GM18867 (cell line): ENCODE measurements at regions not wholly inside any gene's neighbourhood (a gene's known extent, or its start where the extent isn't known, plus 50 kb on each side); places are given as distances from the start of the nearest gene placed in this dataset.
"Not testable (repeated sequence)": the region's sequence is repeated elsewhere in the genome, so short reads cannot be mapped to it uniquely, and the experiment has no call there.

Source experiments
- ATAC-seq: cut with Tn5 transposase; IDR thresholded peaks from one replicate; pipeline ENCODE4 v1.9.1; 2021; ENCODE audit warnings: mild to moderate bottlenecking, moderate library complexity; ENCODE audit not compliant: unreplicated experiment

- no peak for ATAC-seq
Measured at GRCh38 chr12:13404631-13405473, 208.3 kb downstream of the EMP1 start.

DNA sequence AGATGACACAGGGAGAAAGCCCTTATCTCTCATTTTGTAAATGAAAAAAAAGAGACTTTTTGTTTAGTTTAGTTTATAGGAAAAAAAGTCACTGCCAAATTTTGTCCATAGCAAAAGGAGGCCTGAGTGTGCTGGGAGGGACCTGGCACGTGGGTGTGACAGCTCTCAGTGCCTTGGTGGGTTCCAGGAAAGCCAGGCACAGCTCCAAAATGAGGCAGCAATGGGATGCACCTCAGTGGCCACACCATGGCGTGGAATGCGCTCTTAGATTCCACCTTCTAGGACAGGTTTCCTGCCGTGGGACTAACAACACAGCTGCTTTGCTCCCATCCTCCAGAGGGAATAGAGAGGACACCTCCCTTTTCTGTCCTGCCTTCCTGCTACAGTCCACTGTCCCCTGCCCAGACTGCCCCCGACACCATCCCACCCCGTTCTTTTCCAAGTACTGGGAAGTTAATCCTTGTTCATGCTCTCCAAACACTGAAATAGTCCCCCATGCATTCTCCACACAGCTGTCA, 207.6 kb downstream of the EMP1 start:
- ATAC-seq = no peak

DNA sequence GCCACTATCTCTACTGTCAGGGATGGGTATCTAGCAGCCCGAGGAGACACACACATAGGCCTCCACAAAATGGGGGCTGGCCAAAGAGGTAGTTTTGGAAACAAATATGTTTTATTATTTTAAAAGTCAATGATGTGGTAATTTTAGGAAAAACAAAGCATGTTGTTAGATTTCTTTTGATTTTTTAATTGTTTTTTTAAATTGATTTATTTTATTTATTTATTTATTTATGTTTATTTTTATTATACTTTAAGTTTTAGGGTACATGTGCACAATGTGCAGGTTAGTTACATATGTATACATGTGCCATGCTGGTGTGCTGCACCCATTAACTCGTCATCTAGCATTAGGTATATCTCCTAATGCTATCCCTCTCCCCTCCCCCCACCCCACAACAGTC, 194.8 kb downstream of the EMP1 start:
- ATAC-seq = not testable (repeated sequence)

DNA sequence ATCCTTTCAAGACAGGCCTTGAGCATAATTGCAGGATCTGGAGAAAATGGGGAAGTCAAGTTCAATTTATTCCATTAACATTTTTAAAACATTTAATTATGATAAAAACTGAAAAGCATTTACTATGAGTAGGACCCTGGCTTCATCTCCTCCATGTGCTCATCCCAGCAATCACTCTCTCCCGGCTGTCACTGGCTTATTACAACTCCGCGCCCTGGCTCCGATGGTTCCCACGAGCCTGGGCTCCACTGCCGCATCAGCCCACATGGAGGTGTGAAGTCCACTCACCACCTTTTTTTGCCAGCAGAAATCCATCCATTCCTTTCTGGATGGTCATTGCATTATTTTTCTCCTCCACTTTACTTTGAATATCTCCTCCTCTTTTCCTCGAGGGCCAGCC, 194.4 kb downstream of the EMP1 start:
- no peak for ATAC-seq

DNA sequence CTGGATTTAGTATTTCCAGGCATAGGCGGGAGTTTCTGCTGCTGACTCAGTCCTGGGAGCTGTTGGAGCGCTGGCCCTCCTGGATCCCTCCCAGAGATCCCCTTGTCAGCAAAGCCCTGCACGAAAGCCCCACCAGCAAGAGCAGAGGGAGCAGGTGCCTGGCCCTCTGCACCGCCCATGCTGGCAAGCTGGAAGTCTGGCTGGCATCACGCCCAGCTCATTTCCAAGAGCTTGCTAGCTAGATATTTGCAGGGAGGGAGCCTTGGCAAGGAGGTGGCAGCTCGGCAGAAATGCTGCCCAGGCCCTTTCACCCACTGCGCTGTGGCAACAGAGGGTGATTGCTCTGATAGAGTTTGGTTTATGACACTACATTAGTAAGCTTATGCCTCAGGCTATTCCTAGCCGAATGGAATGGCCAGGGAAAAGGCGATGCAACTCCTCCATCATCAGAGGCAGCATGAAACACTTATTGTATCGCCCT, 193.9 kb downstream of the EMP1 start:
- ATAC-seq = no peak

DNA sequence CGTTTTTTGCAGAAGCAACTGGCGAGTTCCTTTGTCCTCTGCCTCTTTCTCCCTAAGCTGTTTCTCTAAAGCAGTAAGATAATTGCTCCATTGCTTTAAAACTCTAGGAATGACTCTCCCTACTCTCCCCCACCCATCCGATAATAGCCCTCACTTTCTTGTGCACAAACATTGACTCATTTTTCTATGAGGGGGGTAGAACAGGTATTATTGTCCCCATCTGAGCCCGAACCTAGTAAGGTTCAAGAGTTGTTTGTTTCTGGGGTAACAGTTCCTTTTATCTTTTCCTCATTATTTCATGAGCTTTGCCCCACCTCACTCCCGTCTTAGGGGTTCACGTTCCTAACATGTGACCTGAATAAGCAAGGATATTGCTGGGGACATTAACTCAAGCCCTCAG, 190.6 kb downstream of the EMP1 start:
- no peak for ATAC-seq

DNA sequence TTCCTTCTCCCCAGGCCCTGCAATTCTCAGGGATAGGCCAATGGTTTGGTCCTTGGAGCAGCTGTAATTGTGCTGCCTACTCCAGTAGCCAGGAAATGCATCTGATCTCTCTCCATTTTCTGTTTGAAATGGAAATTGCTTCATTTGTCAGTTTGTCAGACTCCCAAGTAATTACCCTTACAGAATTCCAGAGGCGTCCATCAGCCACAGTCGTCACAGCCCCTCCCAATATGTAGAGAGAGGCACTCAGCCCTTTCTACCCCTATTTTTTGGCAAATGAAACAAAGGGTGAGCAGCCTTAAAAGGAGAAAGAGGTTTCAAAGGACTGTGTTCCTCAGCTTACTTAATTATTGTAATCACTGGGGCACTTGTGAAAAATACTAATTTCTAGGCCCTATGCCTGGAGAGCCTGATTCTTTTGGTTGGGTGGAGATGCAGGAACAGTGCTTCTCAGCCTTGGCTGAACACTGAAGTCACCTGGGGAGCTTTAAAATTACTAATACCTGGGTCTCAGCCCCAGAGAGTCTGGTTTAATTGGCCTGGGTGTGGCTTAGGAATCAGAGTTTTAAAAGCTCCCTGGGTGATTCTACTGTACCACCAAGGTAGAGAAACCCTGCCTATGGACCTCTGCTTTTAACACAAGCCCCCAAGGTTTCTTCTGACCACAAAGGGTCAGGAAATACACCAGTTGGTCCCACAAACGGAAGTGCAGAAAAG, 190.0 kb downstream of the EMP1 start:
- no peak for ATAC-seq

DNA sequence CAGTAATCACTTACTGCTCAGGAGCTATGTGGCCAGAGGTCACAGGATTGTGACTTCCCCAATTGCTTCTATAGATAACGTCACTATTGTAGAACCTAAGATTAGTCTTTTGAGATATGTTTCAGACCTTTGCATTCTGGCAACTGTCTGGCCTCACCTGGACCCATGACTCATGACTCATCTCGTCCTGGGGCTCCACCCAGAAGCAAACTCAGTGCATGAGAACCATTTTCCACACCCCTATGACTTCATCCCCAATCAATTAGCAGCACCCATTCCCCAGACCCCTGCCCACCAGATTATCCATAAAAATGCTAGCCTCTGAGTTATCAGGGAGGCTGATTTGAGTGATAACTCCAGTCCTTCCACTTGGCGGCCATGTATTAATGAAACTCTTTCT, 186.9 kb downstream of the EMP1 start:
- ATAC-seq = no peak

- no peak for ATAC-seq
Measured at GRCh38 chr12:13380297-13380696, 183.8 kb downstream of the EMP1 start.

DNA sequence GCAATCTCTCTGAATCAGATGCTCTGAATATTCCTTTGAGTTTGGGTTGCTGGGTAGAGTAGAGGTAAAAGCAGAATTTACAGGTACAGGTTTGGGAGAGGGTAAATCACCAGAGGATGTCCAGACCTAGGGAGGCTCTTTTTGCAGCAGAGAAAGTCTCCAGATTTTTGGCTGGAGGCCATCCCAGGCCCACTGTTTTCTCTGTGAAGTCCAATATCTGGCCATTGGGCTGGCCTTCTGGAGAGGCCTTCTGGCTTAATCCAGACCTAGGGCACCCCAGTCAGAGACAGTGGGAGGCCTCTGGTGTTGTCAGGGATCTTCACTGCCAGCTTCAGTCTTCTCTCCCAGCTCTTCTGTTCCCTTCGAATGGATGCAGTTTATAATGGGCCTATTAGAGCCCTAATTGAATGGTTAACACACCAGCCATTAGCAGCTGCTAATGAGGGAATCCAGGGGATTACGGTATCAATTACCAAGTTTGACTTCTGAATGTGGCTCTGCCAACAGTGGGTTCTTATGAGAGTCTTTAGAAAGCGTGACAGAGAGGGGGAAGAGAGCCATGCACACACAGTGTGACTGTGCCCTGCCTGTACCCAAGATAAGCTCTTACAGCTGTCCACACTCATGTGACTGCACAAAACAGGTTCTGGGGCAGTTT, 183.1 kb downstream of the EMP1 start:
- ATAC-seq = no peak

DNA sequence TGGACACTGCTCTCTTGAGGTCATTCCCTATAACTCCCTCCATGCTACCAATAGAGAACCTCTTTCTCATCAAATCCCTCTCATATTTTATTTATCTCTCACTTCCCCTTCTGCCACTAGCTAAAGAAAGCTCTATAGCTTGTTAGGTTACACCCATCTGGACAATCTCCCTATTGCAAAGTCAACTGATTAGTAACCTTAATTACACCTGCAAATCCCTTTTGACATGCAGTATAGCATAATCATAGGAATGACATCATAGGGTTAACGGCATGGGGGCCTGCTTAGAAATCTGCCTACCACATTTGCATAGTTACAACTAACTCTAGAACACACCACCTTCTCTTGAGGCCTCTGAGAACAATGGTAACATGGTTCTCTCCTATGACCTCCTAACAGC, 181.2 kb downstream of the EMP1 start:
- ATAC-seq = no peak

DNA sequence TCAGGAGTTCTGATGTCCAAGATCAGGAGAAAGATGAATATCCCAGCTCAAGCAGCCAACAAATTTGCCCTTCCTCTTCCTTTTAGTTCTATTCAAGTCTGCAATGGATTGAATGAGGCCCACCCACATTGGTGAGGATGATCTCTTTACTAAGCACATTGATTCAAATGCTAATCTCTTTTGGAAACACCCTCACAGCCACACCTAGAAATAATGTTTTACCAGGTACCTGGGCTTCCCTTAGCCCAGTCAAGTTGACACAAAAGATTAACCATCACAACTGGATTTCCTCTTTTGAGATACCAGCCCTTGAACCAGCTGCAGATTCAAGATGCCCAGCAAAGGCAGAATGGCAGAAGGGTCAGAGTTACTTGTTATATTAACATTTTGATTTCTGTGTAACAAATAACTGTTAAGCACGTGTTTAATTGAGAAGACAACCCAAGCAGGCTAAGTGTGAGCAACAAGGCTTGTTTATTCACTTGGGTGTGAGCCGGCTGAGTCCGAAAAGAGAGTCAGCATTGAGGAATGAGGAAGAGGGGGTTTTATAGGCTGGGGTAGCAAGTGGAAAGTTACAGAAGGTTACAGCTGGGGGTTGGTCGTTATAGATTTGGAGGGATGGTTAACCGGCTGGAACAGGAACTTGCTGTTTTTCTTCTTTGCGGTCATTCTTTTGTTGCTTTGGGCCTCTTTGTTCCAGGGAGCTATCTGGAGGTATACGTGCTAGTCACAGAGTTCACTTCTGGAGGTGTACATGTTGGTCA, 180.3 kb downstream of the EMP1 start:
- no peak for ATAC-seq

DNA sequence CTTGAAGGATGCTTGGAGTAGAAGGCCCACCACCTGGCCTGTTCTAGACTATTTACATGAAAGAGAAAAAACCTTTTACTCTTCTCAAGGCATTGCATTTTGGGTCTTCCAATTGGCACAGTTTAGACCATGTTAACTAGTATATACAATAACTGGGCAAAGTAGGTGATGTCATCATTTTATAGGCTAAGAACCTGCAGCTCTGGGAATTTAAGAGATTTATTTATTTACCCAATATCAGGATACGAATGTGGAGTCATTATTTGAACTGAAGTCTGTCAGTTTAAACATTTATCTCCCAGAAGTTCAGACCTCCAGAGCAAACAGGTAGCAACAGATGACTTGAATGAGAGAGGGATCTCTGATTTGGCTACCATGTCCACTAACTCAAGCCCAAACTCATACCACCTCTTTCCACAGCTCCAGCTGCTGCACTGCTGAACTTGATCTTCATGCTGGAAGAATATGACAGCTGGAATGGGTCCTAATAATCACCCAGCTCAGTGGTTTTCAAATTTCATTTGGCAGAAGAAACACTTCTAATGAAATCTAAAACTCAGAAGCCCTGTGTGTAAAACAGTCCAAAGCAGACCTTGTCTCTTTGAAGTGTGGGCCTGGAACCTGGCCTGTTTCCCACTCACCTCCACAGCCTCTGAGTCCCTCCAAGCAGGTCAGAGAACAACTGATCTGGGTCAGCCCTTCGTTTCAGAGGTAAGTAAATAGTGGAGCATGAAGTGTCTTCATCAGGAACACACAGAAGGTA, 179.2 kb downstream of the EMP1 start:
- no peak for ATAC-seq

- ATAC-seq = no peak
Measured at GRCh38 chr12:13374793-13375192, 178.3 kb downstream of the EMP1 start.

DNA sequence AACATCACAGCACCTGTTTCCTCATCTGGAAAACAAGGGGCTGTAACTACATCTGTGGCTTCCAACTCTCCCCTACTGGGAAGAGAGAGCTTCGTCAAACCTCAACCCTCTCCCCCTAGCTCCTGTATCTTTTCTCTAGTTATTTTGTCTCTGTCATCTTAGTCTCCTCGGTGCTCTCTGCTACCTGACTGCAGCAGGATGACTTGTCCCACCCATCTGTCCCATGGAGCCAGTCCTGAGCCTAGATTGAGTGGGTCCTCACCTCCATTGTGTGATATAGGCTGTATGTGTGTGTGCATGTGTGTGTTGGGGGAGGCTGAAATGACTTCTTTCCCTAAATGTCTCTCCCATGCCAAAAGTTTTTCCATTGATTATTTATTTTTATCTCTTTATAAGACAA, 177.3 kb downstream of the EMP1 start:
- ATAC-seq = no peak

DNA sequence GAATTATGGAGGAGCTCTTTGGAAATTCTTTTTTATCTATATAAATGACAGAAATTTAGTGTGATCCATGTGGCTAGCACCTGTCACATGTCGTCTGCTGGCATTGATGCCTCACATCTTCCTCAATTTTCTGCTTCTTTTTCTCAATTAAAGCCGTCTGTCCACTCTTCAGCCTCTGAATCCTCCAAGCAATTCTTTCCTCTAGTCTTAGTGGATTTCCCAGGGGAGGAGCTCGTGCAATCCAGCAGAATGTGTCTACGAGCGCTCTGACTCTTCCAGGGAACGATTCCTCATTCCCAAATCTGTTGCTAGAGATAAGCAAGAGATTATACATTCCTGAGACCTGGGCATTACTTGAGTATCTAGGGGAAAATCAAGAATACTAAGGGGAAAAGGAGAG, 176.6 kb downstream of the EMP1 start:
- no peak for ATAC-seq

DNA sequence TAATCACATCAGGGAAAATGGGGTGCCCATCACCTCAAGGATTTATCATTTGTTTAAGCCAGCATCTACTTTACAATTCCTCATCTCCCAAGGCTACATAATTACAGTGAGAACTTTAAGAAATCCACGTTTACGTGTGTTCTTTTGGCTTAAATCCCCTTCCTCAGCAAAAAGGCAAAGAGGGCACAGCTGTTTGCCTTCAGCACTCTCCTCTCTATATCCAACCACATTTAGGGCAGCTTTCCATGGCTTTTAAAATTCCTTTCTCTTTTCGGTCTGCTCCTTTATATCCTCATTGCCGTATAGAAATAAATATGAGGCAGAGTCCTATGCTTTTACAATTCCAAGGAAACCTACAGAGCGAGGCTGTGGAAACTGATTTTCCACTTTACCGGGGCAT, 175.9 kb downstream of the EMP1 start:
- ATAC-seq = no peak

- ATAC-seq = no peak
Measured at GRCh38 chr12:13371797-13372196, 175.3 kb downstream of the EMP1 start.

- no peak for ATAC-seq
Measured at GRCh38 chr12:13371367-13371766, 174.8 kb downstream of the EMP1 start.

- no peak for ATAC-seq
Measured at GRCh38 chr12:13369474-13370056, 173.0 kb downstream of the EMP1 start.
